T-helper 1 cell (primary cell): ENCODE measurements at regions not wholly inside any gene's neighbourhood (a gene's known extent, or its start where the extent isn't known, plus 50 kb on each side); places are given as distances from the start of the nearest gene placed in this dataset.
A peak's percentile ranks its signal among the peaks of the same experiment; 100 is the strongest.
"Not testable (repeated sequence)": the region's sequence is repeated elsewhere in the genome, so short reads cannot be mapped to it uniquely, and the experiment has no call there.

Experiments used
- DNase-seq, 5 donors: peaks; one replicate each; pipeline ENCODE4 v3.0.0-alpha.2; 2012 to 2020

- DNase-seq, result no peak
Observed at GRCh38 chr9:7336356-7337065, 463.1 kb downstream of the DMAC1 start.

GRCh38 chr9:7333719-7334118 lies 465.9 kb downstream of the DMAC1 start:
- no peak for DNase-seq

- DNase-seq, result no peak
Observed at GRCh38 chr9:7332780-7333179, 466.8 kb downstream of the DMAC1 start.

GRCh38 chr9:7328453-7328852 lies 471.1 kb downstream of the DMAC1 start:
- DNase-seq, result no peak

- DNase-seq, result no peak
Observed at GRCh38 chr9:7325995-7326394, 473.6 kb downstream of the DMAC1 start.

GRCh38 chr9:7324152-7324598 lies 475.4 kb downstream of the DMAC1 start:
- no peak for DNase-seq

GRCh38 chr9:7320841-7321240 lies 478.7 kb downstream of the DMAC1 start:
- no peak for DNase-seq

GRCh38 chr9:7320139-7320538 lies 479.4 kb downstream of the DMAC1 start:
- DNase-seq, result no peak

GRCh38 chr9:7318920-7319319 lies 480.7 kb downstream of the DMAC1 start:
- DNase-seq, result no peak

- DNase-seq, result no peak
Observed at GRCh38 chr9:7316967-7317366, 482.6 kb downstream of the DMAC1 start.

GRCh38 chr9:7316166-7316795 lies 483.3 kb downstream of the DMAC1 start:
- DNase-seq, result no peak

GRCh38 chr9:7315746-7316145 lies 483.8 kb downstream of the DMAC1 start:
- no peak for DNase-seq

- no peak for DNase-seq
Observed at GRCh38 chr9:7315116-7315515, 484.5 kb downstream of the DMAC1 start.

GRCh38 chr9:7313389-7313788 lies 486.2 kb downstream of the DMAC1 start:
- no peak for DNase-seq

- DNase-seq, result not testable (repeated sequence)
Observed at GRCh38 chr9:7309051-7309450, 490.5 kb downstream of the DMAC1 start.

- no peak for DNase-seq
Observed at GRCh38 chr9:7305677-7306076, 493.9 kb downstream of the DMAC1 start.

GRCh38 chr9:7304627-7304995 lies 495.0 kb downstream of the DMAC1 start:
- no peak for DNase-seq

GRCh38 chr9:7303907-7304626 lies 495.5 kb downstream of the DMAC1 start:
- no peak for DNase-seq

- no peak for DNase-seq
Observed at GRCh38 chr9:7300484-7300883, 499.1 kb downstream of the DMAC1 start.

- peak in 1 of 5 donors; percentile 45 for DNase-seq
Observed at GRCh38 chr9:7298123-7298522, 501.5 kb downstream of the DMAC1 start.

GRCh38 chr9:7297521-7297920 lies 502.1 kb downstream of the DMAC1 start:
- DNase-seq, result no peak

- no peak for DNase-seq
Observed at GRCh38 chr9:7293091-7293490, 506.5 kb downstream of the DMAC1 start.

- no peak for DNase-seq
Observed at GRCh38 chr9:7289773-7290172, 509.8 kb downstream of the DMAC1 start.

- DNase-seq, result no peak
Observed at GRCh38 chr9:7287986-7288385, 511.6 kb downstream of the DMAC1 start.
